A673 (cell line): ENCODE measurements at regions not wholly inside any gene's neighbourhood (a gene's known extent, or its start where the extent isn't known, plus 50 kb on each side); places are given as distances from the start of the nearest gene placed in this dataset.

Experiments used
- BruUV-seq: library from RNA; stranded (reverse); fragments of 400-500 nt; replicated peaks from 2 replicates; lab custom pipeline; 2021; lab: Mats Ljungman, UMichigan
- CTCF ChIA-PET: fragments of 300-600 bp; sonication (Branson Sonifier 250); formaldehyde crosslinking; loops from one replicate; lab custom pipeline; 2022; ENCODE audit warnings: antibody characterized with exemption; lab: Charles Lee
- POLR2A ChIA-PET: fragments of 300-600 bp; sonication (Branson Sonifier 250); formaldehyde crosslinking; loops from one replicate; lab custom pipeline; 2022; ENCODE audit warnings: antibody characterized with exemption; ENCODE audit not compliant: low non-redundant PET; lab: Charles Lee
- DNase-seq: peaks from one replicate; pipeline ENCODE4 v3.0.0-alpha.2; 2015; ENCODE audit warnings: low spot score
- H3K27ac ChIP-seq: fragments of 200-600 bp; sonication (generic); 2 replicates; pipeline ENCODE4 v1.5.1; 2016; ENCODE audit warnings: mixed run types, low read depth, mild to moderate bottlenecking, mixed read lengths, antibody characterized with exemption, low read length; ENCODE audit not compliant: poor library complexity, severe bottlenecking
- H3K27me3 ChIP-seq: fragments of 200-600 bp; sonication (generic); replicated peaks from 2 replicates; pipeline ENCODE4 v1.6.1; 2017; ENCODE audit warnings: mixed run types, low read depth, mild to moderate bottlenecking, mixed read lengths, antibody characterized with exemption, low read length; ENCODE audit not compliant: insufficient read depth, poor library complexity
- H3K36me3 ChIP-seq: fragments of 200-600 bp; sonication (generic); 2 replicates; pipeline ENCODE4 v1.6.1; 2016; ENCODE audit warnings: mixed run types, mild to moderate bottlenecking, mixed read lengths, antibody characterized with exemption, low read length; ENCODE audit not compliant: insufficient read depth, poor library complexity, severe bottlenecking
- H3K4me1 ChIP-seq: fragments of 200-600 bp; sonication (generic); 2 replicates; pipeline ENCODE4 v1.6.1; 2017; ENCODE audit warnings: mixed run types, mild to moderate bottlenecking, mixed read lengths, antibody characterized with exemption, low read length; ENCODE audit not compliant: insufficient read depth, poor library complexity, severe bottlenecking
- H3K4me3 ChIP-seq: fragments of 200-600 bp; sonication (generic); 2 replicates; pipeline ENCODE4 v1.5.1; 2016; ENCODE audit warnings: low read depth, mixed run types, mild to moderate bottlenecking, mixed read lengths, low read length; ENCODE audit not compliant: poor library complexity, severe bottlenecking
- H3K9me3 ChIP-seq: fragments of 200-600 bp; sonication (generic); 2 replicates; pipeline ENCODE4 v1.6.1; 2016; ENCODE audit warnings: mixed run types, low read depth, mild to moderate bottlenecking, mixed read lengths, antibody characterized with exemption, low read length; ENCODE audit not compliant: poor library complexity, severe bottlenecking
- CTCF ChIP-seq: fragments of 300-800, 200-600 bp; sonication (generic); conservative IDR thresholded peaks from 2 replicates; pipeline ENCODE4 v1.5.1; 2017; ENCODE audit warnings: low read depth, mild to moderate bottlenecking, antibody characterized with exemption, low read length, moderate library complexity, mixed read lengths
- EZH2 ChIP-seq: fragments of 200-600 bp; sonication (generic); IDR thresholded peaks from 2 replicates; pipeline ENCODE4 v1.6.1; 2017; ENCODE audit warnings: borderline replicate concordance, low read depth, mild to moderate bottlenecking, mixed read lengths, antibody characterized with exemption, low read length; ENCODE audit not compliant: poor library complexity, severe bottlenecking
- intact Hi-C: fragments of 100-400 bp; cut with micrococcal nuclease; formaldehyde crosslinking; loops from one replicate; pipeline ENCODE4 v1.10.0; 2022; ENCODE audit not compliant: unreplicated experiment

- DNase-seq: no peak
- H3K27ac ChIP-seq: no peak overlapping the region
- TF ChIP-seq CTCF (no peak), EZH2 (no peak)
- H3K4me1 ChIP-seq: peaks cover 4% of the 10 kb centered on the region
- H3K4me3 ChIP-seq: no peak overlapping the region
- BruUV-seq: no TSS peak
- ChIA-PET POLR2A (no interaction called here), CTCF (no interaction called here)
- intact Hi-C loops: no loop called here
- no peaks in the 10 kb centered on the region for H3K36me3 ChIP-seq
- H3K27me3 ChIP-seq: peaks cover 7% of the 10 kb centered on the region
- no peaks in the 10 kb centered on the region for H3K9me3 ChIP-seq
Observed at GRCh38 chr11:119904531-119905035, 175.6 kb upstream of the NECTIN1 start.

- DNase-seq: no peak
- Histone ChIP-seq H3K4me1 (peaks cover 4% of the 10 kb centered on the region), H3K27me3 (no peaks in the 10 kb centered on the region), H3K9me3 (no peaks in the 10 kb centered on the region), H3K4me3 (no peak overlapping the region), H3K27ac (no peak overlapping the region), H3K36me3 (no peaks in the 10 kb centered on the region)
- POLR2A ChIA-PET: interaction anchor here (0.5 to 0.6 kb wide), 2 partner anchors 232 to 481 kb away, joined by 4 to 7 read pairs; partner anchors contain the start of gene THY1
- no peak for TF ChIP-seq CTCF
- TF ChIP-seq EZH2: no peak
- CTCF ChIA-PET: no interaction called here
- no TSS peak for BruUV-seq
- intact Hi-C loops: no loop called here
Observed at GRCh38 chr11:119903821-119904220, 174.8 kb upstream of the NECTIN1 start.

- no peak overlapping the region for H3K27ac ChIP-seq
- no peaks in the 10 kb centered on the region for H3K9me3 ChIP-seq
- intact Hi-C loops: no loop called here
- ChIA-PET POLR2A (interaction anchor here (0.6 kb wide), 1 partner anchor 233 kb away, joined by 4 read pairs; no protein-coding TSS in a partner anchor), CTCF (no interaction called here)
- TF ChIP-seq EZH2: no peak
- no peak for TF ChIP-seq CTCF
- no peak for DNase-seq
- BruUV-seq: no TSS peak
- no peaks in the 10 kb centered on the region for H3K36me3 ChIP-seq
- H3K4me3 ChIP-seq: no peak overlapping the region
- H3K4me1 ChIP-seq: peaks cover 2% of the 10 kb centered on the region
- no peaks in the 10 kb centered on the region for H3K27me3 ChIP-seq
Observed at GRCh38 chr11:119903389-119903788, 174.4 kb upstream of the NECTIN1 start.
